ENCODE measurements at regions not wholly inside any gene's neighbourhood (a gene's known extent, or its start where the extent isn't known, plus 50 kb on each side); places are given as distances from the start of the nearest gene placed in this dataset.

DNA sequence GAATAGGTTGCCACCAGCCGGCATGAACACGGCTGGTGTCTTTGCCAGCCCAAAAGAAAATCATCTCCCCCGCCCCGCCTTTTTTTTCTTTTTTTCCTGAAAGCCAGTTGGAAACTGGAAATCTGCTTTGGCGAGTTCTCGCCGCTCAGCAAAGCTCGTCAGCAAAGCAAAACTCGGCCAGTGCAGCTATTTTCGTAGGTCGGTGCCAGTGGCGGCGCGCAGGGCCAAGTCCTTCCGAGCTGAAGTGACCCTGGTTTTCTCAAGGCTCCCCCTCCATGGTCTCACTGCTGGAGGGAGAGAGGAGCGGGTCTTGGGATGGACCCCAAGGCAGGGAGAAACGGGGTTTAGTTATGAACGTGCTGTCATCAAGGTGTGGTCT lies 248.4 kb upstream of the RTL1 start:
- TF ChIP-seq, protein P1, sequence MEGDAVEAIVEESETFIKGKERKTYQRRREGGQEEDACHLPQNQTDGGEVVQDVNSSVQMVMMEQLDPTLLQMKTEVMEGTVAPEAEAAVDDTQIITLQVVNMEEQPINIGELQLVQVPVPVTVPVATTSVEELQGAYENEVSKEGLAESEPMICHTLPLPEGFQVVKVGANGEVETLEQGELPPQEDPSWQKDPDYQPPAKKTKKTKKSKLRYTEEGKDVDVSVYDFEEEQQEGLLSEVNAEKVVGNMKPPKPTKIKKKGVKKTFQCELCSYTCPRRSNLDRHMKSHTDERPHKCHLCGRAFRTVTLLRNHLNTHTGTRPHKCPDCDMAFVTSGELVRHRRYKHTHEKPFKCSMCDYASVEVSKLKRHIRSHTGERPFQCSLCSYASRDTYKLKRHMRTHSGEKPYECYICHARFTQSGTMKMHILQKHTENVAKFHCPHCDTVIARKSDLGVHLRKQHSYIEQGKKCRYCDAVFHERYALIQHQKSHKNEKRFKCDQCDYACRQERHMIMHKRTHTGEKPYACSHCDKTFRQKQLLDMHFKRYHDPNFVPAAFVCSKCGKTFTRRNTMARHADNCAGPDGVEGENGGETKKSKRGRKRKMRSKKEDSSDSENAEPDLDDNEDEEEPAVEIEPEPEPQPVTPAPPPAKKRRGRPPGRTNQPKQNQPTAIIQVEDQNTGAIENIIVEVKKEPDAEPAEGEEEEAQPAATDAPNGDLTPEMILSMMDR (IDR thresholded peaks at IDR 0.05; ENCODE audit: unreplicated experiment in 3 of 3): no peak
- peaks cover 4% of the 10 kb centered on the region for H3K36me3 Mint-ChIP-seq (ENCODE audit: low read depth)
- H3K4me1 Mint-ChIP-seq: peaks cover 9% of the 10 kb centered on the region
- peaks cover 19% of the 10 kb centered on the region for H3K9me3 Mint-ChIP-seq
- peaks cover 4% of the 10 kb centered on the region for H3K27me3 Mint-ChIP-seq (ENCODE audit: low read depth)
- H3K4me3 Mint-ChIP-seq: no peak overlapping the region
- no peak overlapping the region for H3K27ac Mint-ChIP-seq

DNA sequence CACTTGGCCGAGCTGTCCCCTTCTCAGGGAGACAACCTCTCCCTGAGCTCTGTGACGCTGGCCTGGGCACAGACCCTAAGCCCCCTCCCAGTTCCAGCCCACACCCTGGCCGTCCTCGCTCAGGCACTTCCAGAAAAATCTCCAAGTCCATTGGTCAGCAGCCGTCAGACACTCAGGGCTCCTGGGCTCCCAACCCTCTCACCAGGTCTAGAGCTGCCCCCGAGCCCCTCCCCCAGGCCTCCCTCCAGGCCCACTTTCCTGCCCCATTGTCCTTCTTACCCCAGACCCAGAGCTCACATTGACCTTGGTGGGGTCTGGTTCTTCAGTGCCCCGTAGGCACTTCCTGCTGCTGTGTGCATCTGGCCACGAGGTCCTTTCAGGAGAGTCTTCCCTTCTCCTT lies 249.3 kb upstream of the RTL1 start:
- H3K4me3 Mint-ChIP-seq: no peak overlapping the region
- TF ChIP-seq, protein P1 (IDR thresholded peaks at IDR 0.05; ENCODE audit: unreplicated experiment in 3 of 3): no peak
- peaks cover 9% of the 10 kb centered on the region for H3K4me1 Mint-ChIP-seq
- H3K27me3 Mint-ChIP-seq (ENCODE audit: low read depth): peaks cover 4% of the 10 kb centered on the region
- H3K27ac Mint-ChIP-seq: no peak overlapping the region
- peaks cover 3% of the 10 kb centered on the region for H3K36me3 Mint-ChIP-seq (ENCODE audit: low read depth)
- H3K9me3 Mint-ChIP-seq: peaks cover 16% of the 10 kb centered on the region

DNA sequence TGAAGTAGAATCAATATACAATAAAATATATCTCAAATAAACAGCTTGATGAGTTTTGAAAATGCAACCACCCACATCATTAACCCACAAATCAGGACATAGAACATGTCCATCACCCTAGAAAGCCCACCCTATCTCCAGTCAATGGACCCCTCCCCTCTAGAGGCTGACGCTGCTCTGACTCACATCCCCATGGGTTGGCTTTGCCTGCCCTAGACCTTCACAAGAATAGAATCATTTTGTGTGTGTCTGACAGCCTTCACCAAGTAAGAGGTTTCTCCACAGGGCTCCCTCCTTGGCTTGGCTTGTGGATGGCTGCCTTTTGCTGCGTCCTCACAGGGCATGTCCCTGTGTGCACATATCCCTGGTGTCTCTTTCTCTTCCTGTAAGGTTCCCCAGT lies 250.2 kb upstream of the RTL1 start:
- peaks cover 4% of the 10 kb centered on the region for H3K27me3 Mint-ChIP-seq (ENCODE audit: low read depth)
- H3K4me1 Mint-ChIP-seq: peaks cover 9% of the 10 kb centered on the region
- H3K9me3 Mint-ChIP-seq: peaks cover 10% of the 10 kb centered on the region
- no peaks in the 10 kb centered on the region for H3K36me3 Mint-ChIP-seq (ENCODE audit: low read depth)
- no peak overlapping the region for H3K4me3 Mint-ChIP-seq
- TF ChIP-seq, protein P1 (IDR thresholded peaks at IDR 0.05; ENCODE audit: unreplicated experiment in 3 of 3): no peak
- no peak overlapping the region for H3K27ac Mint-ChIP-seq

DNA sequence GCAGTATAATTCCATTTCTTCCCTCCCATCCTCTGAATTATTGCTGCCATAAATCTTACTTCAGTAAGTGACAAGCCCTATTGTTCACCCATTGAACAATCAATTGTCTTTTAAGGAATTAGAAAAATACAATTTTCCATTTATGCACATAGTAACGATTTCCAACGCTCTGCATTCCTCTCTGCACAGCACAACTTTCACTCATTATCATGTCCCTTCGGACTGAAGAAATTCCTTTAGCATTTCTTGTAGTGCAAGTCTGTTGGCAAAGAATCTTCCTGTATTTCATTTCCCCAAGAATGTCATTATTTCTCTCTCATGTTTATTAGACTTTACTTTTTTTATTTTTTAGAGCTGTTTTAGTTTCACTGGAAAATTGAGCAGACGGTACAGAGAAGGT lies 252.1 kb upstream of the RTL1 start:
- Mint-ChIP-seq H3K27me3 (ENCODE audit: low read depth) (peaks cover 4% of the 10 kb centered on the region), H3K4me1 (peaks cover 9% of the 10 kb centered on the region), H3K36me3 (ENCODE audit: low read depth) (no peaks in the 10 kb centered on the region), H3K27ac (no peak overlapping the region), H3K4me3 (no peak overlapping the region), H3K9me3 (peaks cover 11% of the 10 kb centered on the region)
- TF ChIP-seq, protein P1 (IDR thresholded peaks at IDR 0.05; ENCODE audit: unreplicated experiment in 3 of 3): no peak

DNA sequence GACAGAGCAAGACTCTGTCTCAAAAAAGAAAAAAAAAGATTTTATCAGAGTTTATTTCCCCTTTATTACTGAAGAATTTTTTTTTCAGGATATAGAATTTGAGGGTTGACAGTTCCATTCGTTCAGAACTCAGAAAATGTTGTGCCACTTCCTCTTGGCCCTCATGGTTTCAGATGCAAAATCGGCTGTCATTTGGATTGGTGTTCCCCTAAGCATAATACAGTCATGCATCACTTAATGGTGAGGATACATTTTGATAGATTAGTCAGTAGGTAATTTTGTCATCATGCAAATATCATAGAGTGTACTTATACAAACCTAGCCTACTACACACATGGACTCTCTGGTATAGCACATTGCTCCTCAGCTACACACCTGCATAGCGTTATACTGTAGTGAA lies 263.9 kb upstream of the RTL1 start:
- H3K9me3 Mint-ChIP-seq: peaks cover 55% of the 10 kb centered on the region
- TF ChIP-seq, protein P1 (IDR thresholded peaks at IDR 0.05; ENCODE audit: unreplicated experiment in 3 of 3): no peak
- no peak overlapping the region for H3K4me3 Mint-ChIP-seq
- H3K4me1 Mint-ChIP-seq: no peaks in the 10 kb centered on the region
- H3K27me3 Mint-ChIP-seq (ENCODE audit: low read depth): peaks cover 5% of the 10 kb centered on the region
- no peak overlapping the region for H3K27ac Mint-ChIP-seq
- no peaks in the 10 kb centered on the region for H3K36me3 Mint-ChIP-seq (ENCODE audit: low read depth)

DNA sequence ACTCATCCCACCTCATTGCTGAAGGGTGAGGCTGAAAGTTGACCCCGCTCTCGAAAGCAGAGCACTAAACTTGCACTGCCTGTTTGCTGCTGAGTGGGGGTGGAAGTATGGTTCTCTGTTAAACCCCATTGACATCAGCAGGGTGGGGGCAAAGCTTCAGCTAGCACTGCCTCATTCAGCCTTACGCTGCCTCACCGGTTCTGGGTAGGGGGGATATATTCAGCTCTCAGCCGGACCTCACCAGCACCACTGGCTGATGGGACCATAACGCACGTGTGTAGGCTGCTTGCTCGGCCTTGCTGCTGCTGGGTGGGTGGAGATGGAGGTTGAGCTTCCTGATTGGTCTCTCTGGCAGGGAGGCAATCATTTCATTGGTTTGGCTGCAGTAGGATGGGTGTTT lies 265.7 kb upstream of the RTL1 start:
- Mint-ChIP-seq H3K27ac (no peak overlapping the region), H3K4me3 (no peak overlapping the region), H3K4me1 (no peaks in the 10 kb centered on the region), H3K9me3 (peaks cover 59% of the 10 kb centered on the region), H3K27me3 (ENCODE audit: low read depth) (peaks cover 8% of the 10 kb centered on the region), H3K36me3 (ENCODE audit: low read depth) (no peaks in the 10 kb centered on the region)
- TF ChIP-seq, protein P1 (IDR thresholded peaks at IDR 0.05; ENCODE audit: unreplicated experiment in 3 of 3): no peak

All from nephron (organoid).